Naive thymus-derived CD8-positive, alpha-beta T cell (primary cell): ENCODE measurements at regions not wholly inside any gene's neighbourhood (a gene's known extent, or its start where the extent isn't known, plus 50 kb on each side); places are given as distances from the start of the nearest gene placed in this dataset.
A peak's percentile ranks its signal among the peaks of the same experiment; 100 is the strongest.
"Not testable (repeated sequence)": the region's sequence is repeated elsewhere in the genome, so short reads cannot be mapped to it uniquely, and the experiment has no call there.

Experiments
- ATAC-seq, 2 donors: fragments of 150-1000 bp; cut with Tn5 transposase in 1 of 2; sonication (Bioruptor Pico), chemical (Tn5 transposase) in 1 of 2; 1 replicate in 1 of 2; 2 replicates in 1 of 2; pipeline ENCODE4 v1.10.0; 2021; ENCODE audit warnings: mild to moderate bottlenecking in 2 of 2, moderate library complexity in 2 of 2
- POLR2A ChIA-PET: fragments of 350-600 bp; sonication (Branson Sonifier 250); formaldehyde crosslinking; loops from one replicate; lab custom pipeline; 2021; ENCODE audit warnings: antibody characterized with exemption; lab: Charles Lee
- DNase-seq, 10 donors: peaks; one replicate each; pipeline versions ENCODE4 v3.0.0 to v3.0.0-alpha.2; 2020 to 2022
- H3K27ac Mint-ChIP-seq, 10 donors: one replicate each; pipeline ENCODE4 v1.8.0; 2020 to 2022; ENCODE audit warnings: mild to moderate bottlenecking in 10 of 10, mixed read lengths in 10 of 10, moderate library complexity in 4 of 10, inconsistent platforms in 1 of 10
- H3K27me3 Mint-ChIP-seq, 5 donors: one replicate each; pipeline ENCODE4 v1.8.0; 2021 to 2022; ENCODE audit warnings: mixed read lengths in 5 of 5
- H3K36me3 Mint-ChIP-seq, 3 donors: one replicate each; pipeline ENCODE4 v1.8.0; 2020 to 2022; ENCODE audit warnings: mixed read lengths in 3 of 3, mild to moderate bottlenecking in 2 of 3, inconsistent platforms in 1 of 3
- H3K4me1 Mint-ChIP-seq, 4 donors: one replicate each; pipeline ENCODE4 v1.8.0; 2021 to 2022; ENCODE audit warnings: mixed read lengths in 4 of 4
- H3K4me3 Mint-ChIP-seq, 10 donors: one replicate each; pipeline ENCODE4 v1.8.0; 2020 to 2022; ENCODE audit warnings: mild to moderate bottlenecking in 10 of 10, mixed read lengths in 10 of 10, moderate library complexity in 6 of 10, inconsistent platforms in 1 of 10
- H3K9me3 Mint-ChIP-seq, 9 donors: one replicate each; pipeline ENCODE4 v1.8.0; 2020 to 2022; ENCODE audit warnings: mixed read lengths in 9 of 9, mild to moderate bottlenecking in 3 of 9, inconsistent platforms in 1 of 9, moderate library complexity in 1 of 9

GRCh38 chr10:28768227-28768626 lies 90.9 kb downstream of the BAMBI start:
- Mint-ChIP-seq H3K4me1 (no peaks in the 10 kb centered on the region), H3K27ac (no peak overlapping the region), H3K4me3 (no peak overlapping the region), H3K27me3 (peaks cover 0 to 34% (median 16%) of the 10 kb centered on the region in 5 donors), H3K9me3 (peaks cover 0 to 5% (median 0%) of the 10 kb centered on the region in 9 donors), H3K36me3 (no peaks in the 10 kb centered on the region)
- DNase-seq: no peak
- POLR2A ChIA-PET: no interaction called here
- ATAC-seq: no peak

GRCh38 chr10:28769091-28769604 lies 91.8 kb downstream of the BAMBI start:
- DNase-seq (no peak), ATAC-seq (no peak)
- Mint-ChIP-seq H3K36me3 (no peaks in the 10 kb centered on the region), H3K27ac (no peak overlapping the region), H3K9me3 (peaks cover 0 to 5% (median 2%) of the 10 kb centered on the region in 9 donors), H3K27me3 (peaks cover 0 to 34% (median 19%) of the 10 kb centered on the region in 5 donors), H3K4me1 (no peaks in the 10 kb centered on the region), H3K4me3 (no peak overlapping the region)
- POLR2A ChIA-PET: no interaction called here

GRCh38 chr10:28771580-28772090 lies 94.3 kb downstream of the BAMBI start:
- H3K36me3 Mint-ChIP-seq, H3K4me3 Mint-ChIP-seq, H3K27ac Mint-ChIP-seq, H3K4me1 Mint-ChIP-seq, POLR2A ChIA-PET, ATAC-seq, DNase-seq: not testable (repeated sequence)
- Mint-ChIP-seq H3K27me3 (peaks cover 0 to 21% (median 16%) of the 10 kb centered on the region in 5 donors), H3K9me3 (peaks cover 2 to 15% (median 3%) of the 10 kb centered on the region in 9 donors)

- no peak overlapping the region for H3K4me3 Mint-ChIP-seq
- DNase-seq (no peak), ATAC-seq (no peak)
- H3K27ac Mint-ChIP-seq: peak overlapping the region in 1 of 10 donors; percentile 63
- H3K4me1 Mint-ChIP-seq: peaks cover 0 to 2% (median 0%) of the 10 kb centered on the region in 4 donors
- H3K9me3 Mint-ChIP-seq: peaks cover 2 to 15% (median 3%) of the 10 kb centered on the region in 9 donors
- peaks cover 0 to 4% (median 0%) of the 10 kb centered on the region in 3 donors for H3K36me3 Mint-ChIP-seq
- H3K27me3 Mint-ChIP-seq: peaks cover 0 to 8% (median 2%) of the 10 kb centered on the region in 5 donors
- POLR2A ChIA-PET: no interaction called here
Observed at GRCh38 chr10:28774051-28774995, 97.0 kb downstream of the BAMBI start.

GRCh38 chr10:28775773-28776172 lies 98.5 kb downstream of the BAMBI start:
- Mint-ChIP-seq H3K27me3 (peaks cover 0 to 6% (median 0%) of the 10 kb centered on the region in 5 donors), H3K9me3 (peaks cover 2 to 15% (median 3%) of the 10 kb centered on the region in 9 donors), H3K27ac (no peak overlapping the region), H3K4me1 (peaks cover 0 to 2% (median 0%) of the 10 kb centered on the region in 4 donors), H3K4me3 (no peak overlapping the region), H3K36me3 (peaks cover 0 to 4% (median 0%) of the 10 kb centered on the region in 3 donors)
- DNase-seq (no peak), ATAC-seq (no peak)
- POLR2A ChIA-PET: no interaction called here

GRCh38 chr10:28776519-28776918 lies 99.2 kb downstream of the BAMBI start:
- POLR2A ChIA-PET: no interaction called here
- Mint-ChIP-seq H3K9me3 (peaks cover 0 to 15% (median 3%) of the 10 kb centered on the region in 9 donors), H3K27ac (no peak overlapping the region), H3K4me3 (no peak overlapping the region), H3K27me3 (peaks cover 0 to 6% (median 5%) of the 10 kb centered on the region in 5 donors), H3K4me1 (peaks cover 0 to 2% (median 0%) of the 10 kb centered on the region in 4 donors), H3K36me3 (peaks cover 0 to 4% (median 0%) of the 10 kb centered on the region in 3 donors)
- DNase-seq: no peak
- no peak for ATAC-seq

- POLR2A ChIA-PET: no interaction called here
- peaks cover 0 to 15% (median 2%) of the 10 kb centered on the region in 9 donors for H3K9me3 Mint-ChIP-seq
- H3K4me1 Mint-ChIP-seq: peaks cover 0 to 2% (median 0%) of the 10 kb centered on the region in 4 donors
Observed at GRCh38 chr10:28777911-28778310, 100.6 kb downstream of the BAMBI start.

GRCh38 chr10:28778524-28778923 lies 101.2 kb downstream of the BAMBI start:
- Mint-ChIP-seq H3K4me1 (peaks cover 0 to 2% (median 0%) of the 10 kb centered on the region in 4 donors), H3K4me3 (no peak overlapping the region), H3K9me3 (peaks cover 0 to 15% (median 2%) of the 10 kb centered on the region in 9 donors), H3K27ac (no peak overlapping the region), H3K27me3 (peaks cover 0 to 9% (median 1%) of the 10 kb centered on the region in 5 donors), H3K36me3 (peaks cover 0 to 4% (median 0%) of the 10 kb centered on the region in 3 donors)
- no peak for ATAC-seq
- POLR2A ChIA-PET: no interaction called here
- no peak for DNase-seq

More at GRCh38 chr10:28777911-28778310, 100.6 kb downstream of the BAMBI start:
- Mint-ChIP-seq H3K36me3 (peaks cover 0 to 4% (median 0%) of the 10 kb centered on the region in 3 donors), H3K4me3 (peak overlapping the region in 1 of 10 donors; percentile 51), H3K27me3 (peaks cover 0 to 6% (median 4%) of the 10 kb centered on the region in 5 donors), H3K27ac (no peak overlapping the region)
- no peak for DNase-seq
- ATAC-seq: no peak

GRCh38 chr10:28781296-28781695 lies 104.0 kb downstream of the BAMBI start:
- Mint-ChIP-seq H3K27ac (no peak overlapping the region), H3K4me1 (no peaks in the 10 kb centered on the region), H3K4me3 (no peak overlapping the region), H3K9me3 (no peaks in the 10 kb centered on the region), H3K27me3 (peaks cover 0 to 17% (median 0%) of the 10 kb centered on the region in 5 donors), H3K36me3 (no peaks in the 10 kb centered on the region)
- ATAC-seq: no peak
- POLR2A ChIA-PET: no interaction called here
- no peak for DNase-seq

GRCh38 chr10:28783087-28783486 lies 105.8 kb downstream of the BAMBI start:
- H3K36me3 Mint-ChIP-seq: no peaks in the 10 kb centered on the region
- no peak for DNase-seq

GRCh38 chr10:28785018-28785417 lies 107.7 kb downstream of the BAMBI start:
- POLR2A ChIA-PET: no interaction called here
- no peak for DNase-seq
- peaks cover 0 to 30% (median 8%) of the 10 kb centered on the region in 5 donors for H3K27me3 Mint-ChIP-seq
- ATAC-seq: no peak
- no peaks in the 10 kb centered on the region for H3K36me3 Mint-ChIP-seq
- no peak overlapping the region for H3K27ac Mint-ChIP-seq
- H3K9me3 Mint-ChIP-seq: no peaks in the 10 kb centered on the region
- no peaks in the 10 kb centered on the region for H3K4me1 Mint-ChIP-seq
- H3K4me3 Mint-ChIP-seq: no peak overlapping the region

More at GRCh38 chr10:28783087-28783486, 105.8 kb downstream of the BAMBI start:
- no peak overlapping the region for H3K27ac Mint-ChIP-seq
- peaks cover 0 to 22% (median 3%) of the 10 kb centered on the region in 5 donors for H3K27me3 Mint-ChIP-seq
- POLR2A ChIA-PET: no interaction called here
- no peaks in the 10 kb centered on the region for H3K4me1 Mint-ChIP-seq
- no peaks in the 10 kb centered on the region for H3K9me3 Mint-ChIP-seq
- no peak overlapping the region for H3K4me3 Mint-ChIP-seq
- ATAC-seq: no peak

- H3K36me3 Mint-ChIP-seq: no peaks in the 10 kb centered on the region
- no peak for DNase-seq
- H3K4me1 Mint-ChIP-seq: no peaks in the 10 kb centered on the region
- no peak for ATAC-seq
- no peak overlapping the region for H3K27ac Mint-ChIP-seq
- H3K9me3 Mint-ChIP-seq: no peaks in the 10 kb centered on the region
- H3K27me3 Mint-ChIP-seq: peaks cover 0 to 38% (median 17%) of the 10 kb centered on the region in 5 donors
- POLR2A ChIA-PET: no interaction called here
- no peak overlapping the region for H3K4me3 Mint-ChIP-seq
Observed at GRCh38 chr10:28788252-28788651, 110.9 kb downstream of the BAMBI start.

- Mint-ChIP-seq H3K4me3 (no peak overlapping the region), H3K27ac (no peak overlapping the region), H3K9me3 (no peaks in the 10 kb centered on the region), H3K36me3 (no peaks in the 10 kb centered on the region), H3K4me1 (no peaks in the 10 kb centered on the region), H3K27me3 (peaks cover 0 to 38% (median 17%) of the 10 kb centered on the region in 5 donors)
- POLR2A ChIA-PET: no interaction called here
- DNase-seq (no peak), ATAC-seq (no peak)
Observed at GRCh38 chr10:28788762-28789161, 111.4 kb downstream of the BAMBI start.
